Activated naive CD4-positive, alpha-beta T cell (primary cell): ENCODE measurements at regions not wholly inside any gene's neighbourhood (a gene's known extent, or its start where the extent isn't known, plus 50 kb on each side); places are given as distances from the start of the nearest gene placed in this dataset.
"Not testable (repeated sequence)": the region's sequence is repeated elsewhere in the genome, so short reads cannot be mapped to it uniquely, and the experiment has no call there.

Experiments
- DNase-seq, 4 experiments: peaks; one replicate each; lab custom pipeline; 2025; lab: John Stamatoyannopoulos, UW

DNA sequence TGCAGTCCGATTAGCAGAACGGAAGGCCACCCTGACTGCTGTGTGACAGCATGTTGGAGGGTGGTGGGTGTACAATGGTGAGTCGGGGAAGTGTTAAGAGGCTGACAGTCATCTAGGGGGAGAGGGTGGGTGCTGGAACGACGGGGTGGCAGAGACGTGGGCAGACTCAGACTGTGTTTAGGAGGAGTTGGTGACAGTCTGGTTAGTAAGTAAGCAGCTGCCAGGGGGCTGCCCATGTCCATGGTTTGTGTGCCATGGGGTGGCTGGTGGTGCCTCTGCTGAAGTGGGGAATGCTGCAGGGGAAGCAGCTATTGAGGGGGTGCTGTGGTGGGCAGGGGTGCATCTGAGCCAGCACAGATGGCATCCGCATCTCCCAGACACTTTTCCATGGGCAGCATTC, 51.3 kb upstream of the BOD1 start:
- DNase-seq = no peak

GRCh38 chr5:173668245-173668800, 51.9 kb upstream of the BOD1 start:
- DNase-seq = no peak

GRCh38 chr5:173668910-173669309, 52.5 kb upstream of the BOD1 start:
- no peak for DNase-seq

DNA sequence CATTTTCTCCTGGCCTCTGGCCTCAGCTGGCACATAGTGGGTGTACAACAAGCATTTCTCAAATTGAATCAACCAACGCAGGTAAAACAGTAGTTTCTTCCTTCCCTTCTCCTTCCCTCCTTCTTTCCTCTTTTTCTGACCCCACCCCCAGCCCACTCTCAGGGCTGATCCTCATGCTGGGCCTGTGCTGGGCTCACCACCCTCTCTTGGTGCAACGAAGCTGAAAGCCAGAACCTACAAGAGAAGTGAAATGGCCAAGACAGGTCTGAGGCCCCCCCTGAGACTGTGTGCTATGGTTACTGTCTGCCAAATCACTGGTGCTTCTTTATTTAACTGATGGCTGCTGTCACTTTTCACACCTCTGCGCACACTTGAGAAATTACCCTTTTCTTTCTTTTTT, 53.0 kb upstream of the BOD1 start:
- DNase-seq = no peak

DNA sequence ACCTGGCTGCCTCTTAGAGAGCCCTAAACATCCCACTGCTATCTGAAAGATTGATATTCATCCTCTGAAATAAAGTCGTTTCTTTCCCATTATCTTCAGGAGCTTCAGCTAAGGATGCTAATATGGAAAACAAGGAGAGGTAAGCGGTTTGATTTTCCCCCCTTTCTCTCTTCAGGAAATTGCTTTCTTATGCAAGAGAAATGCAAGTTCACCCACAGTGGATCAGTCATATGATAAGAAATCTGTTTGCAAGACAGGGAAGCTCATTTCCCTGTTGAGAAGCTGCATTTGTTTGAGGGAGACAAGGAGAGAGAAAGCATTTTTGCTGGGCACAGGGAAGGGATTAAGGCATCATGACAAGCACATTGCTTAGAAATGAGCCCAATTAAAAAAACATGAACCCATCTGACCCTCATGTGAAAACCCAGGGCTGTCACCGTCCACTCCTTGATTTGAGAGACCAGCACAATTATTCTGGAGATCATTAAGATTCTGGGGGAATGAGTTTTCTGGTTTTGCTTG, 53.7 kb upstream of the BOD1 start:
- DNase-seq = no peak

GRCh38 chr5:173670791-173671120, 54.3 kb upstream of the BOD1 start:
- no peak for DNase-seq

DNA sequence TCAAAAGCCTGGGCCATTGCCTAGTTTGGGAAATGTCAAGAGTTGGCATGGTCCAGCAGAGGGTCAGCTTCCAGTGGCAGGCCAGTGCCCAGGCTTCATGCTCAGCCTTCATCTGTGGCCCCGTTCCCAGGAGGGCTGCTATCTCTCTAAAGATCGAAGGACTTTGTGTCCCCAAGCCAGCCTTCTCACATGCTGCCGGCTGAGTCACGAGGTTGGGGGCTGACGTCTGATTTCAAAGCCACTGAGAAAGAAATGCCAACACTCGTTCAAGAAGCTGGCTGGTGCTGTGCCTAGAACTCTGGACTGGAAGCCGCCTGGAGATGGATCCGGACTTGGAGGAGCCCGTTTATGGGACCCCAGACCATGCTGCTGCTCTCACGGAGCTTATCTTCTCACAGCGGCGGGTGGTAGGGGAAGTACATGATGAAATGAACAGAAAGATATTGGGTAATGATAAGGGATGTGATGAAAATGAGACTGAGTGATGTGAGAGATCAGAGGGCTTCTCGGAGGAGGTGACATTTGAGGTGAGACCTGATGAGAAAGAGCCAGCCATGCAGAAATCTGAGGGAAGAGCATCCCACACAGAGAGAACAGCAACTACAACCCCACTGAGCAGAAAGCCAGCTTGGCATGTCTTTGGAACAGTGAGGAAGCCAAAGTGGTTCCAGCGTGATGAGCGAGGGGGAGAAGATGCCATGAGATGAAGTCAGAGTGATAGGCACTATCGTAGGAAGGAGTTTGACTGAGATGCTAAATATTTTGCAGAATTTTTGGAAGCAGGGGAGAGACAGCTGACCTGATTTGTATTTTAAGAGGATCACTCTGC, 54.9 kb upstream of the BOD1 start:
- no peak for DNase-seq

DNA sequence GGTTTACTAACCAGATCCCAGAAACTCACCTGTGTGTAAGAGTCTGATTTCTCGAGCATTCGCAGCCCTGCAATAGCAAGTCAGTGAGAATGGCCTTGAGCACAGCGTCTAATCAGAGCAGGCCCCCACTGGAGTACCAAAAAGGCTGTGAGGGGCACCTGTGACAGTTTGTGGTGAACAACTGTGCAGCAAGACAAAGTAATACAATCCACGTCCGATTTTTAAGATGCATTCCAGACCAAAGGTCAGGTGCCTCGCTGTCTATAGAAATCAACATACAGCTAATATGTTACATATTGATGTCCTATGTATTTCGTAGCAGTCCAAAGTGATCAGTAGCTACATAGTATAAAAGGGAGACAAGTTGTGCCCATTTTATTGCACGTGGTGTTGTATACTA, 55.7 kb upstream of the BOD1 start:
- DNase-seq = no peak

DNA sequence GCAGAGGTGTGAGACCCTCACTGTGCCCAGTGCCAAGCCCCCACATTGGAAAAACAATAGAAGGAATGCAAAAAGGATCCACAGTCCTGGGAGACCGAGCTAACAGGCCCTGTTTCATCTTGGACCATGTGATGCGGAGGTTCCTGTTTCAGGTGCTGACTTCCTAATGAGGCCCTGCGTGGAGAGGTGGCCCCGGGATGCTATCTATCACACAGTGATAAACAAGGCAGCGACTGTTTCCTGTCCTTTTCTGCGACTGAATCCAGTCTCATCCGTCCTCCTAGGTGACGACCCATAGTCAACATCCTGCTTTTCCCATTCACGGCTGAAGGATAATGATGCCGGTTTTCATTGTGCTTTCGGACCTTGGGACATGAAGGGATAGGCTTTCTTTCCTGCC, 56.4 kb upstream of the BOD1 start:
- no peak for DNase-seq

- no peak for DNase-seq
These were observed 57.0 kb upstream of the BOD1 start for GRCh38 chr5:173673295-173674101.

DNA sequence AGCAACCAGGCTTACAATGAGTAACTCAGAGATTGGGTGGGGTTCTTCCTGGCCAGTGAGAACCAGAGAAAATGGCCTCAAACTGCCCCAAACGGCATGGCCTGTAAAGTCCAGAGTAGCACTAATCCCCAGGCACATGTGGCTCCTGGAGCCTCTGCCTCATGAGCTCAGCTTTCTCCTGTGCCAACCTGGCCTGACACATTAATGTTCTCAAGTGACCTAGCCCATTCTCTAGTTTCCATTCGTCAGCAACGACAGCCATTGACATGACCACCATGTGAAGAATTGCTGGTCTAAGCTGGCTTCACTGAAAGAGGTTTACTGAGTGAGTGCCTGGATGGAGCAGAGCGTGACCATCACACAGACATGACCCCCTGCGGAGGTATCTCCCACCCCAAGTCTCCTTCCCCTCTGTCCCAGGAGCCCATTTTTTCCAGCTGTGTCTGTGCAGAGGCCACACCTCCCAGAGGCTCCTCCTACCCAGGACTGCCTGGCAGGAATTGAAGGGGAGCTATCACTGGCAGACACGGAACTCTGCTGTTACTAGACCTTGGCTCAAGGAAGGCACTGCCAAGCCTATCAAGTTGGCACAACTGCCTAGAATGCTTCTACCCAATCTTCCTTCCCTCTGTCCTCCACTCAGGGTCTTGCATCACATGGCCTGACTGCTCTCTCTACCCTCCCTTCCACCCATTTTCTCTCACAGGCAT, 59.0 kb upstream of the BOD1 start:
- no peak for DNase-seq

DNA sequence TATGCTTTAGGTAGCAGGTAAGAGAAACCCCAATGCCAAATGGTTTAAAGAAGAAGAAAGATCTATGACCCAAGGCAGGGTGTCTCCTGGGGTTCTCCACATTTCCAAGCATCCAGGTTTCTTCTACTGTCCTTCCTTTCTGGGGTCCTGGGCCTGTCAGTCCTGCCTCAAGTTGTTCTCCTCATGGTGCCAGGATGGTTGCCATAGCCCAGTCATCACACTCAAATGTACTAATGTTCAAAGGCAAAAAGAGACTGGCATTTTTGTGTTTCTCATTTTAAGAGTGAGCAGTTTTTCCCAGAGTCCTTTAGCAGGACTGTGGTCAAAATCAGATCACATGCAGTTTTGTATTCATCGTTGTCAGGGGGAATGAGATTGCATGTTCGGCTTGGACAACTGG, 59.9 kb upstream of the BOD1 start:
- no peak for DNase-seq

- DNase-seq = no peak
These were observed 60.7 kb upstream of the BOD1 start for GRCh38 chr5:173677125-173677672.

DNA sequence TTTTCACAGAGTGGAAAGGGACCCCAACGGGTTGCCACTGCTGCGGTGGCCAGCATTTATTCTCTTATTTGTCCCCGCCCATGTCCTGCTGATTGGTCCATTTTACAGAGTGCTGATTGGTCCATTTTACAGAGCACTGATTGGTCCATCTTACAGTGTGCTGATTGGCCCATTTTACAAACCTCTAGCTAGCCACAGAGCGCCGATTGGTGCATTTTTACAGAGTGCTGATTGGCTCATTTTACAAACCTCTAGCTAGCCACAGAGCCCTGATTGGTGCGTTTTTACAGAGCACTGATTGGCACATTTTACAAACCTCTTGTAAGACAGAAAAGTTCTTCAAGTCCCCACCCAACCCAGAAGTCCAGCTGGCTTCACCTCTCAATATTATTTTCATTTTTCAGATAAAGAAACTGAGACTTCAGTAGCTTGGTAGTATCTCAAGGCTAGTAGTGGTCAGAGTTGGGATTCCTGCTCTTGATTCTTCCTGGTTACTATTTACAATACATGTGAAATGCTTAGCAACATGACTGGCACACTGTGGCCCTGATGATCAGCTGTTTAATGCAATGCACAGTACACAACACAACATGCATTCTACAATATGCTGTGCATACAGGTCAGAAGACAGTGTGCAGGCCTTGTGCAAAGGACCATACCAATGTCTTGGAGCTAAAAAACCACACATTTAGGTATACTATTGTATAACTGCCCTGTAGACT, 63.6 kb upstream of the BOD1 start:
- DNase-seq = no peak

- DNase-seq = no peak
These were observed 64.3 kb upstream of the BOD1 start for GRCh38 chr5:173680660-173681242.

GRCh38 chr5:173682313-173682712, 65.9 kb upstream of the BOD1 start:
- DNase-seq = no peak

DNA sequence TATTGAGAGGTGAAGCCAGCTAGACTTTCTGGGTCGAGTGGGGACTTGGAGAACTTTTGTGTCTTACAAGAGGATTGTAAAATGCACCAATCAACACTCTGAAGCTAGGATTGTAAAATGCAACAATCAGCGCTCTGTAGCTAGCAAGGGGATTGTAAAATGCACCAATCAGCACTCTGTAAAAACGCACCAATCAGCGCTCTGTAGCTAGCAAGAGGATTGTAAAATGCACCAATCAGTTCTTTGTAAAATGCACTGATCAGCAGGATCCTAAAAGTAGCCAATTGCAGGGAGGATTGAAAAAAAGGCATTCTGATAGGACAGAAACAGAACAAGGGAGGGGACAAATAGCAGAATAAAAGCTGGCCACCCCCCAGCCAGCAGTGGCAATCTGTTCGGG, 68.1 kb upstream of the BOD1 start:
- DNase-seq = not testable (repeated sequence)

DNA sequence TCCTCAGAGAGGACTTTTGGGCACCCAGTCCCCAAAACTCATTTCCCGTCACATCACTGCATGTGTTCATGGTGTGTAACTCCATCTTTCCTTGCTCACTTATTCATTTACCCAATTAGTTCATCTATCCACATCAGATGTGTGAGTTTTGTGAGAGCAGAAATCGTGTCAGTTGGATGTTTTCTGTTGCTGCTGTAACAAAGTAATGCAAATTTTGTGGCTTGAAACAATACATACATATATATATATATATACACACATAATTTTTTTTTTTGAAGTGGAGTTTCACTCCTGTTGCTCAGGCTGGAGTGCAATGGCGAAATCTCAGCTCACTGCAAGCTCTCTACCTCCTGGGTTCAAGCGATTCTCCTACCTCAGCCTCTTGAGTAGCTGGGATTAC, 70.5 kb upstream of the BOD1 start:
- no peak for DNase-seq

GRCh38 chr5:173688703-173689102, 72.3 kb upstream of the BOD1 start:
- DNase-seq = no peak

DNA sequence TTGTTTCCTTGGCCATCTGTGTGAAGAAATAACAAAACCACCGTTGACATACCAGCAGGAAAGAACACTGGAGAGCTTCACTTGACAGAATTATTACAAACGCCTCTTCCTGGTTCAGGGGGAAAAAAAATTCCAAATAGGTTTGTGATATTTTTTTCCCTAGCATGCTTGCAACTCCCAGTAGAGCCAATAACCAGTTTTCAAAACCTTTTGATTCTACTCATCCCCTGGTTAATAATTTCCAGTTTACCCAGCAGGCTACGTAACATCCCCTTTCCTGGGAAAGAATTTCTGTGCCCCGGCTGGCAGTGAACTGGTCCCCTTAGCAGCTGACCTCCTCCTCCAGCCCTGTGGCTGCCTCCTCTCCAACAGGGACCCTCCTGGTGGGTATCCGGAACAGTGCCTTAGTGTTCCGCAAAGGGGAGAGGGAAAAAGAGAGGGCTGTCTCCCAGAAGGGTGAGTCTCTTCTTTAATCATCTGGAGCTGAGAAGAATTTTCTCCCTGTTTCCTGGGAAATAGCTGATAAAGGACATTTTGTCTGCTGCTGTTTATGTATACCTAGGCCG, 72.8 kb upstream of the BOD1 start:
- no peak for DNase-seq
